H1 (cell line): ENCODE measurements at regions not wholly inside any gene's neighbourhood (a gene's known extent, or its start where the extent isn't known, plus 50 kb on each side); places are given as distances from the start of the nearest gene placed in this dataset.

Experiments used
- EP300 ChIP-seq, 2 experiments: IDR thresholded peaks; 1 replicate in 1 of 2; 2 replicates in 1 of 2; pipeline ENCODE4 v1.6.1; 2011 to 2012; ENCODE audit warnings: low read depth in 2 of 2, low read length in 2 of 2, mild to moderate bottlenecking in 2 of 2, borderline replicate concordance in 1 of 2, inconsistent platforms in 1 of 2, moderate library complexity in 1 of 2
- NRF1 ChIP-seq: IDR thresholded peaks from 2 replicates; pipeline ENCODE4 v1.6.1; 2011; ENCODE audit warnings: mild to moderate bottlenecking, low read depth, low read length, improper control_type of control experiment
- POLR2AphosphoS5 ChIP-seq: IDR thresholded peaks from 2 replicates; pipeline ENCODE4 v1.6.1; 2011; ENCODE audit warnings: low read depth, low read length
- POU5F1 ChIP-seq: IDR thresholded peaks from 2 replicates; pipeline ENCODE4 v1.6.1; 2011; ENCODE audit warnings: low read depth, mild to moderate bottlenecking, low read length, moderate library complexity
- SAP30 ChIP-seq: fragments of 300-600 bp; sonication (generic); IDR thresholded peaks from 2 replicates; pipeline ENCODE4 v1.7.1; 2012; ENCODE audit warnings: low read length, moderate library complexity, mild to moderate bottlenecking, inconsistent platforms; ENCODE audit not compliant: insufficient read depth, insufficient replicate concordance
- SIRT6 ChIP-seq: IDR thresholded peaks from one replicate; pipeline ENCODE4 v1.7.1; 2012; ENCODE audit warnings: low read length, inconsistent platforms
- TCF12 ChIP-seq: IDR thresholded peaks from 2 replicates; pipeline ENCODE4 v1.6.1; 2011; ENCODE audit warnings: low read depth, mild to moderate bottlenecking, low read length
- ZNF274 ChIP-seq: IDR thresholded peaks from 2 replicates; pipeline ENCODE4 v1.7.0; 2012; ENCODE audit warnings: low read length, borderline replicate concordance; ENCODE audit errors: extremely low read depth
- TF ChIP-seq, protein P1 (sequence below): fragments of 300-600 bp; sonication (generic); IDR thresholded peaks from 2 replicates; pipeline ENCODE4 v1.7.1; 2012; ENCODE audit warnings: low read length, moderate library complexity, mild to moderate bottlenecking, inconsistent platforms; ENCODE audit not compliant: insufficient replicate concordance
- TF ChIP-seq, protein P2 (sequence below): IDR thresholded peaks from 2 replicates; pipeline ENCODE4 v1.6.1; 2012; ENCODE audit warnings: low read length, inconsistent platforms

DNA sequence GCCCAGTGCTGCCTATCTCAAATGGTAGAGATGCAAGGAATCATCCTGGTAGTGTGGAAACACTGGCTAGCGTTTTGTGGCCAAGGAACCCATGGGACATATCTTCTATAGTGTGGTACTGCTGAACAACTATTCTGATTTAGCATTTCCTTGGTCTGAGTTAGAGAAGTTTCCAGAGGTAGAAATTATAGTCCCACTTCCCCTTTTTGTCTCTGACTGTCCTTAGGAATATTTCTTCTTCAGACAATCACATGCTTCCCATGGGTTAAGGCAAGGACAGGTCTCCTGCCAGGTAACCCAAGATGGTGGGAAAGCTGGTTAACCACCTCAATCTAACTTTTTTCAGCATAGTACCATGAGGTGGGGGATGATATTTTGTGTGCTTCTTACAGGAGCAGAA lies 729.5 kb upstream of the LRRTM4 start (continued):
- TF ChIP-seq, protein P1, sequence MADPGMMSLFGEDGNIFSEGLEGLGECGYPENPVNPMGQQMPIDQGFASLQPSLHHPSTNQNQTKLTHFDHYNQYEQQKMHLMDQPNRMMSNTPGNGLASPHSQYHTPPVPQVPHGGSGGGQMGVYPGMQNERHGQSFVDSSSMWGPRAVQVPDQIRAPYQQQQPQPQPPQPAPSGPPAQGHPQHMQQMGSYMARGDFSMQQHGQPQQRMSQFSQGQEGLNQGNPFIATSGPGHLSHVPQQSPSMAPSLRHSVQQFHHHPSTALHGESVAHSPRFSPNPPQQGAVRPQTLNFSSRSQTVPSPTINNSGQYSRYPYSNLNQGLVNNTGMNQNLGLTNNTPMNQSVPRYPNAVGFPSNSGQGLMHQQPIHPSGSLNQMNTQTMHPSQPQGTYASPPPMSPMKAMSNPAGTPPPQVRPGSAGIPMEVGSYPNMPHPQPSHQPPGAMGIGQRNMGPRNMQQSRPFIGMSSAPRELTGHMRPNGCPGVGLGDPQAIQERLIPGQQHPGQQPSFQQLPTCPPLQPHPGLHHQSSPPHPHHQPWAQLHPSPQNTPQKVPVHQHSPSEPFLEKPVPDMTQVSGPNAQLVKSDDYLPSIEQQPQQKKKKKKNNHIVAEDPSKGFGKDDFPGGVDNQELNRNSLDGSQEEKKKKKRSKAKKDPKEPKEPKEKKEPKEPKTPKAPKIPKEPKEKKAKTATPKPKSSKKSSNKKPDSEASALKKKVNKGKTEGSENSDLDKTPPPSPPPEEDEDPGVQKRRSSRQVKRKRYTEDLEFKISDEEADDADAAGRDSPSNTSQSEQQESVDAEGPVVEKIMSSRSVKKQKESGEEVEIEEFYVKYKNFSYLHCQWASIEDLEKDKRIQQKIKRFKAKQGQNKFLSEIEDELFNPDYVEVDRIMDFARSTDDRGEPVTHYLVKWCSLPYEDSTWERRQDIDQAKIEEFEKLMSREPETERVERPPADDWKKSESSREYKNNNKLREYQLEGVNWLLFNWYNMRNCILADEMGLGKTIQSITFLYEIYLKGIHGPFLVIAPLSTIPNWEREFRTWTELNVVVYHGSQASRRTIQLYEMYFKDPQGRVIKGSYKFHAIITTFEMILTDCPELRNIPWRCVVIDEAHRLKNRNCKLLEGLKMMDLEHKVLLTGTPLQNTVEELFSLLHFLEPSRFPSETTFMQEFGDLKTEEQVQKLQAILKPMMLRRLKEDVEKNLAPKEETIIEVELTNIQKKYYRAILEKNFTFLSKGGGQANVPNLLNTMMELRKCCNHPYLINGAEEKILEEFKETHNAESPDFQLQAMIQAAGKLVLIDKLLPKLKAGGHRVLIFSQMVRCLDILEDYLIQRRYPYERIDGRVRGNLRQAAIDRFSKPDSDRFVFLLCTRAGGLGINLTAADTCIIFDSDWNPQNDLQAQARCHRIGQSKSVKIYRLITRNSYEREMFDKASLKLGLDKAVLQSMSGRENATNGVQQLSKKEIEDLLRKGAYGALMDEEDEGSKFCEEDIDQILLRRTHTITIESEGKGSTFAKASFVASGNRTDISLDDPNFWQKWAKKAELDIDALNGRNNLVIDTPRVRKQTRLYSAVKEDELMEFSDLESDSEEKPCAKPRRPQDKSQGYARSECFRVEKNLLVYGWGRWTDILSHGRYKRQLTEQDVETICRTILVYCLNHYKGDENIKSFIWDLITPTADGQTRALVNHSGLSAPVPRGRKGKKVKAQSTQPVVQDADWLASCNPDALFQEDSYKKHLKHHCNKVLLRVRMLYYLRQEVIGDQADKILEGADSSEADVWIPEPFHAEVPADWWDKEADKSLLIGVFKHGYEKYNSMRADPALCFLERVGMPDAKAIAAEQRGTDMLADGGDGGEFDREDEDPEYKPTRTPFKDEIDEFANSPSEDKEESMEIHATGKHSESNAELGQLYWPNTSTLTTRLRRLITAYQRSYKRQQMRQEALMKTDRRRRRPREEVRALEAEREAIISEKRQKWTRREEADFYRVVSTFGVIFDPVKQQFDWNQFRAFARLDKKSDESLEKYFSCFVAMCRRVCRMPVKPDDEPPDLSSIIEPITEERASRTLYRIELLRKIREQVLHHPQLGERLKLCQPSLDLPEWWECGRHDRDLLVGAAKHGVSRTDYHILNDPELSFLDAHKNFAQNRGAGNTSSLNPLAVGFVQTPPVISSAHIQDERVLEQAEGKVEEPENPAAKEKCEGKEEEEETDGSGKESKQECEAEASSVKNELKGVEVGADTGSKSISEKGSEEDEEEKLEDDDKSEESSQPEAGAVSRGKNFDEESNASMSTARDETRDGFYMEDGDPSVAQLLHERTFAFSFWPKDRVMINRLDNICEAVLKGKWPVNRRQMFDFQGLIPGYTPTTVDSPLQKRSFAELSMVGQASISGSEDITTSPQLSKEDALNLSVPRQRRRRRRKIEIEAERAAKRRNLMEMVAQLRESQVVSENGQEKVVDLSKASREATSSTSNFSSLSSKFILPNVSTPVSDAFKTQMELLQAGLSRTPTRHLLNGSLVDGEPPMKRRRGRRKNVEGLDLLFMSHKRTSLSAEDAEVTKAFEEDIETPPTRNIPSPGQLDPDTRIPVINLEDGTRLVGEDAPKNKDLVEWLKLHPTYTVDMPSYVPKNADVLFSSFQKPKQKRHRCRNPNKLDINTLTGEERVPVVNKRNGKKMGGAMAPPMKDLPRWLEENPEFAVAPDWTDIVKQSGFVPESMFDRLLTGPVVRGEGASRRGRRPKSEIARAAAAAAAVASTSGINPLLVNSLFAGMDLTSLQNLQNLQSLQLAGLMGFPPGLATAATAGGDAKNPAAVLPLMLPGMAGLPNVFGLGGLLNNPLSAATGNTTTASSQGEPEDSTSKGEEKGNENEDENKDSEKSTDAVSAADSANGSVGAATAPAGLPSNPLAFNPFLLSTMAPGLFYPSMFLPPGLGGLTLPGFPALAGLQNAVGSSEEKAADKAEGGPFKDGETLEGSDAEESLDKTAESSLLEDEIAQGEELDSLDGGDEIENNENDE, result no peak
- TF ChIP-seq EP300 (IDR thresholded peaks at IDR 0.05; ENCODE audit: borderline replicate concordance in 1 of 2, low read depth in 2 of 2, low read length in 2 of 2) (no peak), SIRT6 (no peak), POLR2AphosphoS5 (no peak), SAP30 (no peak), NRF1 (no peak), TCF12 (no peak), POU5F1 (no peak), ZNF274 (no peak)
- TF ChIP-seq, protein P2, sequence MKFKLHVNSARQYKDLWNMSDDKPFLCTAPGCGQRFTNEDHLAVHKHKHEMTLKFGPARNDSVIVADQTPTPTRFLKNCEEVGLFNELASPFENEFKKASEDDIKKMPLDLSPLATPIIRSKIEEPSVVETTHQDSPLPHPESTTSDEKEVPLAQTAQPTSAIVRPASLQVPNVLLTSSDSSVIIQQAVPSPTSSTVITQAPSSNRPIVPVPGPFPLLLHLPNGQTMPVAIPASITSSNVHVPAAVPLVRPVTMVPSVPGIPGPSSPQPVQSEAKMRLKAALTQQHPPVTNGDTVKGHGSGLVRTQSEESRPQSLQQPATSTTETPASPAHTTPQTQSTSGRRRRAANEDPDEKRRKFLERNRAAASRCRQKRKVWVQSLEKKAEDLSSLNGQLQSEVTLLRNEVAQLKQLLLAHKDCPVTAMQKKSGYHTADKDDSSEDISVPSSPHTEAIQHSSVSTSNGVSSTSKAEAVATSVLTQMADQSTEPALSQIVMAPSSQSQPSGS, result no peak
